HepG2 (cell line): ENCODE measurements at regions not wholly inside any gene's neighbourhood (a gene's known extent, or its start where the extent isn't known, plus 50 kb on each side); places are given as distances from the start of the nearest gene placed in this dataset.

Source experiments
- ATAC-seq: fragments of 200-7000 bp; cut with Tn5 transposase; 3 replicates; pipeline ENCODE4 v1.9.1; 2020; ENCODE audit warnings: mild to moderate bottlenecking, moderate library complexity
- BruUV-seq: library from RNA; stranded (reverse); fragments of 400-500 nt; replicated peaks from 2 replicates; lab custom pipeline; 2021; lab: Mats Ljungman, UMichigan
- CTCF ChIA-PET: fragments of 300-600 bp; formaldehyde crosslinking; extraction: SDS; loops from one replicate; lab custom pipeline; 2021; ENCODE audit warnings: low total read pairs, inconsistent platforms, low intra/inter-chr PET ratio; lab: Yijun Ruan, JAX
- POLR2A ChIA-PET: fragments of 350-600 bp; sonication (Branson Sonifier 250); formaldehyde crosslinking; loops from one replicate; lab custom pipeline; 2020; ENCODE audit warnings: antibody characterized with exemption, inconsistent platforms; lab: Yijun Ruan, JAX
- DNase-seq: peaks from one replicate; pipeline ENCODE4 v3.0.0-alpha.2; 2015; ENCODE audit warnings: low spot score
- FAIRE-seq: peaks from 3 replicates; lab custom pipeline; 2011; peaks lifted over from hg19 to GRCh38; lab: Jason Lieb, UNC
- H2AFZ ChIP-seq: one replicate; pipeline ENCODE4 v1.6.1; 2011; ENCODE audit warnings: low read length, inconsistent platforms
- H3K27ac ChIP-seq: fragments of 300-600 bp; 3 replicates; pipeline ENCODE4 v1.8.0; 2011; ENCODE audit warnings: mixed run types, mild to moderate bottlenecking, mixed read lengths, low read length, inconsistent platforms; ENCODE audit not compliant: insufficient read depth; ENCODE audit errors: extremely low read length
- H3K27me3 ChIP-seq, 2 experiments: fragments of 200-600 bp in 1 of 2; 2 replicates in 1 of 2; 3 replicates in 1 of 2; pipeline versions ENCODE4 v1.6.0 to v1.8.0; 2011; ENCODE audit warnings: low read length in 2 of 2, mild to moderate bottlenecking in 2 of 2, moderate library complexity in 2 of 2, inconsistent platforms in 1 of 2; ENCODE audit not compliant: insufficient read depth in 2 of 2, control insufficient read depth in 1 of 2
- H3K36me3 ChIP-seq, 2 experiments: fragments of 200-600 bp in 1 of 2; replicated peaks in 1 of 2; 2 replicates in 1 of 2; 3 replicates in 1 of 2; pipeline versions ENCODE4 v1.5.1 to v1.8.0; 2011; ENCODE audit warnings: low read length in 2 of 2, inconsistent platforms in 1 of 2; ENCODE audit not compliant: insufficient read depth in 2 of 2, control insufficient read depth in 1 of 2
- H3K4me1 ChIP-seq: 2 replicates; pipeline ENCODE4 v1.5.1; 2012; ENCODE audit warnings: low read length, inconsistent platforms; ENCODE audit not compliant: insufficient read depth
- H3K4me2 ChIP-seq: 2 replicates; pipeline ENCODE4 v1.6.0; 2011; ENCODE audit warnings: low read depth, low read length, inconsistent platforms
- H3K4me3 ChIP-seq, 3 experiments: fragments of 200-600 bp in 1 of 3; sonication (generic), shearing (Covaris generic) in 1 of 3; replicated peaks in 1 of 3; 2 replicates each; pipeline ENCODE4 v1.5.1; 2011 to 2016; ENCODE audit warnings: low read length in 3 of 3, inconsistent platforms in 2 of 3, low read depth in 2 of 3, mild to moderate bottlenecking in 2 of 3, control low read depth in 1 of 3, mixed read lengths in 1 of 3; ENCODE audit not compliant: insufficient read depth in 1 of 3
- H3K79me2 ChIP-seq: one replicate; pipeline ENCODE4 v1.6.1; 2011; ENCODE audit warnings: low read length, inconsistent platforms; ENCODE audit not compliant: insufficient read depth
- H3K9ac ChIP-seq: 2 replicates; pipeline ENCODE4 v1.6.0; 2011; ENCODE audit warnings: mild to moderate bottlenecking, low read depth, low read length, inconsistent platforms; ENCODE audit not compliant: insufficient read depth
- H3K9me3 ChIP-seq: 2 replicates; pipeline ENCODE4 v1.5.1; 2012; ENCODE audit warnings: mild to moderate bottlenecking, low read length
- H4K20me1 ChIP-seq: 2 replicates; pipeline ENCODE4 v1.6.0; 2011; ENCODE audit warnings: inconsistent platforms, mild to moderate bottlenecking, low read length, moderate library complexity; ENCODE audit not compliant: insufficient read depth
- CENPT ChIP-seq: sonication (generic); formaldehyde crosslinking; IDR thresholded peaks from 2 replicates; pipeline ENCODE4 v1.8.0; 2022; ENCODE audit warnings: low read depth, mild to moderate bottlenecking, moderate library complexity, missing genetic modification reagents
- EZH2 ChIP-seq: conservative IDR thresholded peaks from 2 replicates; pipeline ENCODE4 v1.6.1; 2012; ENCODE audit warnings: mild to moderate bottlenecking, low read depth, low read length, moderate library complexity
- HNRNPLL ChIP-seq: fragments of 200-400 bp; formaldehyde crosslinking; IDR thresholded peaks from 2 replicates; pipeline ENCODE4 v1.6.1; 2017; ENCODE audit warnings: mild to moderate bottlenecking, low read depth, low read length; ENCODE audit not compliant: poor library complexity, severe bottlenecking
- HNRNPUL1 ChIP-seq: fragments of 200-400 bp; formaldehyde crosslinking; IDR thresholded peaks from 2 replicates; pipeline ENCODE4 v1.6.1; 2017; ENCODE audit warnings: low read depth, mild to moderate bottlenecking, low read length, moderate library complexity
- HOXA7 ChIP-seq: sonication (generic); formaldehyde crosslinking; IDR thresholded peaks from 2 replicates; pipeline ENCODE4 v1.8.1; 2022; ENCODE audit warnings: mild to moderate bottlenecking, missing genetic modification reagents, moderate library complexity
- SOX6 ChIP-seq, 2 experiments: fragments of 450-650 bp in 1 of 2; sonication (generic) in 1 of 2; formaldehyde crosslinking in 1 of 2; IDR thresholded peaks; 2 replicates each; pipeline versions ENCODE4 v1.4.0 to v1.6.1; 2017 to 2020; ENCODE audit warnings: antibody characterized with exemption in 1 of 2, mild to moderate bottlenecking in 1 of 2, missing genetic modification reagents in 1 of 2
- ZNF317 ChIP-seq: sonication (generic); formaldehyde crosslinking; IDR thresholded peaks from 2 replicates; pipeline ENCODE4 v1.5.0; 2020; ENCODE audit warnings: mild to moderate bottlenecking, missing genetic modification reagents
- ZNF34 ChIP-seq: sonication (generic); formaldehyde crosslinking; IDR thresholded peaks from 2 replicates; pipeline ENCODE4 v1.4.0; 2020; ENCODE audit warnings: mild to moderate bottlenecking, missing genetic modification reagents, borderline replicate concordance
- ZNF775 ChIP-seq: sonication (generic); formaldehyde crosslinking; IDR thresholded peaks from 2 replicates; pipeline ENCODE4 v1.4.0; 2020; ENCODE audit warnings: missing genetic modification reagents, mild to moderate bottlenecking, moderate library complexity, borderline replicate concordance
- ZNF850 ChIP-seq: sonication (generic); formaldehyde crosslinking; conservative IDR thresholded peaks from 2 replicates; pipeline ENCODE4 v1.9.0; 2021; ENCODE audit warnings: mild to moderate bottlenecking, missing genetic modification reagents
- WGBS: methylation state at CpG from one replicate; pipeline ENCODE4 v1.1.6; 2017; ENCODE audit warnings: low lambda C conversion rate; 5-methylcytosine and 5-hydroxymethylcytosine counted together
- in situ Hi-C: cut with HindIII; loops from 2 replicates; pipeline ENCODE4 v1.10.0; 2017; ENCODE audit warnings: low pct_unique_long_range_greater_than_20kb; ENCODE audit not compliant: extremely low pct_ligation_motif_present
- intact Hi-C: fragments of 100-400 bp; cut with micrococcal nuclease; formaldehyde crosslinking; loops from one replicate; pipeline ENCODE4 v1.10.0; 2022; ENCODE audit not compliant: unreplicated experiment
- TF ChIP-seq, protein P1 (sequence below): sonication (generic); formaldehyde crosslinking; IDR thresholded peaks from 2 replicates; pipeline ENCODE4 v1.9.0; 2022; ENCODE audit warnings: low read depth, missing genetic modification reagents
- TF ChIP-seq, protein P2 (sequence below): sonication (generic); formaldehyde crosslinking; IDR thresholded peaks from 2 replicates; pipeline ENCODE4 v1.4.0; 2020; ENCODE audit warnings: missing genetic modification reagents, borderline replicate concordance

DNA sequence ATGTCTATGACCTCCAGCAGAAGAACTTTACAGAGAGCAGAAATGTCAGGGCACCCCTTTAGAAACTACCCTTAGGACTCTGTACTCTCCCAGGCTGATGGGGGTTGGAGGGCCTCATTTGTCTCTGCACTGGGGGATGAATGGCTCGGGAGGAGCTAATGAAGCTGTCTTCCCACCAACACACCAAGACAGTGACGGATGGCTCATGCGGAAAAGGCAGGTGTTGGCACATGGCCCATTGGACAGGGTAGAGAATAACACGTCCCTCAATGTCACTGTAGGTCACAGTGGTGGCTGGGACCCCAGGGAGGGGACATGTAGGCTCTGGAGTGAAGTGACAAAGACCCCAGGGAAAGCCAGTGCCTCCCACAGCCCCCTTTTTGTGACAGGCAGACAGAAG lies 64.0 kb upstream of the PCBD1 start:
- WGBS = 39% methylated on average over 4 of the region's 4 CpGs
- Histone ChIP-seq H3K36me3 (no peaks in the 10 kb centered on the region), H3K9me3 (no peaks in the 10 kb centered on the region), H3K9ac (no peak overlapping the region), H3K4me3 (no peak overlapping the region), H3K4me1 (no peaks in the 10 kb centered on the region), H2AFZ (no peak overlapping the region), H4K20me1 (no peaks in the 10 kb centered on the region), H3K79me2 (no peaks in the 10 kb centered on the region), H3K27ac (no peak overlapping the region), H3K4me2 (no peak overlapping the region), H3K27me3 (peaks cover 2 to 6% of the 10 kb centered on the region in 2 experiments; a peak in 2 of 5 replicates)
- CTCF ChIA-PET = no interaction called here
- no peak for TF ChIP-seq ZNF775 (CRISPR knock-in tag)
- TF ChIP-seq HOXA7 (CRISPR knock-in tag) = no peak
- TF ChIP-seq ZNF34 = no peak
- TF ChIP-seq CENPT (CRISPR knock-in tag) = no peak
- TF ChIP-seq EZH2 = no peak
- TF ChIP-seq, protein P1, sequence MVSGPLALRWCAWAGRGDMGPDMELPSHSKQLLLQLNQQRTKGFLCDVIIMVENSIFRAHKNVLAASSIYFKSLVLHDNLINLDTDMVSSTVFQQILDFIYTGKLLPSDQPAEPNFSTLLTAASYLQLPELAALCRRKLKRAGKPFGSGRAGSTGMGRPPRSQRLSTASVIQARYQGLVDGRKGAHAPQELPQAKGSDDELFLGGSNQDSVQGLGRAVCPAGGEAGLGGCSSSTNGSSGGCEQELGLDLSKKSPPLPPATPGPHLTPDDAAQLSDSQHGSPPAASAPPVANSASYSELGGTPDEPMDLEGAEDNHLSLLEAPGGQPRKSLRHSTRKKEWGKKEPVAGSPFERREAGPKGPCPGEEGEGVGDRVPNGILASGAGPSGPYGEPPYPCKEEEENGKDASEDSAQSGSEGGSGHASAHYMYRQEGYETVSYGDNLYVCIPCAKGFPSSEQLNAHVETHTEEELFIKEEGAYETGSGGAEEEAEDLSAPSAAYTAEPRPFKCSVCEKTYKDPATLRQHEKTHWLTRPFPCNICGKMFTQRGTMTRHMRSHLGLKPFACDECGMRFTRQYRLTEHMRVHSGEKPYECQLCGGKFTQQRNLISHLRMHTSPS = no peak
- TF ChIP-seq ZNF317 (CRISPR knock-in tag) = no peak
- TF ChIP-seq ZNF850 (CRISPR knock-in tag) = no peak
- POLR2A ChIA-PET = no interaction called here
- intact Hi-C loops = loop anchor here (10.0 kb wide), 1 partner anchor 1892 kb away; no protein-coding TSS in a partner anchor
- DNase-seq (no peak), ATAC-seq (no peak), FAIRE-seq (no peak)
- no TSS peak for BruUV-seq
- in situ Hi-C loops = no loop called here

DNA sequence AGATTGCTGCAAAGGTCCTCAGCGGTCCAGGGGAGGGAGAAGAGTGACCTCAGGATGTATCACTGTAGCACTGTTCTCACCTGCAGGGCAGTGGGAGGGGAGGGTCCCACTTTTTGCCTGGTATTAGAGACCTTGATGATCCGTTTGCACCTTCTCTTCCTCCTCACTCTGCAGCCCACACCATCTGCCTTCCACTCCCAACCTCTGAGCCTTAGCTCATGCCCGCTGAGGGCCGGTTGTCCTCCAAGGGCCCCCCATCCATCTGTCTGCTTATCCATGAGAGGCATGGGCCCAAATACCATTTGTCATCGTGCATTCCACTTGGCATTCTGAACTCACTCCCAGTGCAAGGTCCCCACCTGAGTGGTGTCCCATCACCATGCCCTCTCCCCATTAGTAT lies 64.6 kb upstream of the PCBD1 start:
- FAIRE-seq (no peak), DNase-seq (no peak), ATAC-seq (no peak)
- Histone ChIP-seq H3K9ac (no peak overlapping the region), H3K4me1 (no peaks in the 10 kb centered on the region), H3K36me3 (no peaks in the 10 kb centered on the region), H3K4me2 (no peak overlapping the region), H3K27me3 (peaks cover 2 to 7% of the 10 kb centered on the region in 2 experiments; a peak in 2 of 5 replicates), H2AFZ (no peak overlapping the region), H3K9me3 (no peaks in the 10 kb centered on the region), H3K79me2 (no peaks in the 10 kb centered on the region), H4K20me1 (no peaks in the 10 kb centered on the region), H3K27ac (no peak overlapping the region), H3K4me3 (no peak overlapping the region)
- no TSS peak for BruUV-seq
- CTCF ChIA-PET = no interaction called here
- intact Hi-C loops (loop anchor here (10.0 kb wide), 1 partner anchor 1892 kb away; no protein-coding TSS in a partner anchor), in situ Hi-C loops (no loop called here)
- POLR2A ChIA-PET = no interaction called here
- WGBS = 6% methylated on average over 4 of the region's 5 CpGs
- TF ChIP-seq, protein P2, sequence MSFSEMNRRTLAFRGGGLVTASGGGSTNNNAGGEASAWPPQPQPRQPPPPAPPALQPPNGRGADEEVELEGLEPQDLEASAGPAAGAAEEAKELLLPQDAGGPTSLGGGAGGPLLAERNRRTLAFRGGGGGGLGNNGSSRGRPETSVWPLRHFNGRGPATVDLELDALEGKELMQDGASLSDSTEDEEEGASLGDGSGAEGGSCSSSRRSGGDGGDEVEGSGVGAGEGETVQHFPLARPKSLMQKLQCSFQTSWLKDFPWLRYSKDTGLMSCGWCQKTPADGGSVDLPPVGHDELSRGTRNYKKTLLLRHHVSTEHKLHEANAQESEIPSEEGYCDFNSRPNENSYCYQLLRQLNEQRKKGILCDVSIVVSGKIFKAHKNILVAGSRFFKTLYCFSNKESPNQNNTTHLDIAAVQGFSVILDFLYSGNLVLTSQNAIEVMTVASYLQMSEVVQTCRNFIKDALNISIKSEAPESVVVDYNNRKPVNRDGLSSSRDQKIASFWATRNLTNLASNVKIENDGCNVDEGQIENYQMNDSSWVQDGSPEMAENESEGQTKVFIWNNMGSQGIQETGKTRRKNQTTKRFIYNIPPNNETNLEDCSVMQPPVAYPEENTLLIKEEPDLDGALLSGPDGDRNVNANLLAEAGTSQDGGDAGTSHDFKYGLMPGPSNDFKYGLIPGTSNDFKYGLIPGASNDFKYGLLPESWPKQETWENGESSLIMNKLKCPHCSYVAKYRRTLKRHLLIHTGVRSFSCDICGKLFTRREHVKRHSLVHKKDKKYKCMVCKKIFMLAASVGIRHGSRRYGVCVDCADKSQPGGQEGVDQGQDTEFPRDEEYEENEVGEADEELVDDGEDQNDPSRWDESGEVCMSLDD (CRISPR knock-in tag) = no peak
- TF ChIP-seq HNRNPUL1 (no peak), SOX6 (IDR thresholded peaks at IDR 0.05) (no peak), SOX6 (CRISPR knock-in tag; IDR thresholded peaks at IDR 0.05) (no peak), HNRNPLL (no peak)
